ACHN (cell line): ENCODE measurements at regions not wholly inside any gene's neighbourhood (a gene's known extent, or its start where the extent isn't known, plus 50 kb on each side); places are given as distances from the start of the nearest gene placed in this dataset.
"Not testable (repeated sequence)": the region's sequence is repeated elsewhere in the genome, so short reads cannot be mapped to it uniquely, and the experiment has no call there.

Experiments used
- DNase-seq: peaks from one replicate; pipeline ENCODE4 v3.0.0-alpha.2; 2015
- in situ Hi-C: cut with HindIII; loops from 2 replicates; pipeline ENCODE4 v1.10.0; 2017; ENCODE audit warnings: low sequenced_read_pairs, low pct_ligation_motif_present, low pct_unique_long_range_greater_than_20kb

- DNase-seq, in situ Hi-C loops: not testable (repeated sequence)
Observed at GRCh38 chr9:62798884-62799850, 1609.3 kb downstream of the SPATA31A7 start.

- DNase-seq, in situ Hi-C loops: not testable (repeated sequence)
Observed at GRCh38 chr9:62799851-62800371, 1610.1 kb downstream of the SPATA31A7 start.

DNA sequence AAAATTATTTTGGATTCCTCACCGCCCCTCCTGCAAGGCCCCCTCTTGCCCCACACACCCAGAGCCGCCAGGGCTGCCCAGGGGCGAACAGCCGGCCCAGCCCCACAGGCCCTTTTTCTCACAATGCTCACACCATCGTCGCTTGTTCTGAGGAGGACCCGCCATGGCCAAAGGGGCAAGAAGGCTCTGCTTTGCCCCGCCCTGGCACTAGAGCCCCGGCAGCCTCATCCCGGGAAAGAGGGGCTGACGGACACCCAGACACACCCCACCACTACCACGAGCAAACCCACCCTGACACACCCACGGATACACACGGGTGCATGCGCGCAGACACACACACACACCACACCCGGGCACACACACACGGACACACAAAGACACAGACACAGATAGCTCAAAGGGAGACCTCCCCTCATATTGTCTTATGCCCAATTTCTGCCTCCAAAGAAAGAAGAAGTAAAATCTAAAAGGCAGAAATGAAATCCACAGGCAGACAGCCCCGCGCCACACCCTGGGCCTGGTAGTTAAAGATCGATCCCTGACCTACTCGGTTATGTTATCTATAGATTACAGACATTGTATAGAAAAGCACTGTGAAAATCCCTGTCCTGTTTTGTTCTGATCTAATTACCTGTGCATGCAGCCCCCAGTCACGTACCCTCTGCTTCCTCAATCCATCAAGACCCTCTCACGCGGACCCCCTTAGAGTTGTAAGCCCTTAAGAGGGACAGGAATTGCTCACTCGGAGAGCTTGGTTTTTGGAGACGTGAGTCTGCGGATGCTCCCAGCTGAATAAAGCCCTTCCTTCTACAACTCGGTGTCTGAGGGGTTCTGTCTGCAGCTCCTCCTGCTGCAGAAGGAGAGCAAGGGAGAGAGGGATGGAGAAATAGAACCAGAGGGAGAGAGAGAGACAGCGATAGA, 1610.9 kb downstream of the SPATA31A7 start:
- DNase-seq, in situ Hi-C loops: not testable (repeated sequence)

DNA sequence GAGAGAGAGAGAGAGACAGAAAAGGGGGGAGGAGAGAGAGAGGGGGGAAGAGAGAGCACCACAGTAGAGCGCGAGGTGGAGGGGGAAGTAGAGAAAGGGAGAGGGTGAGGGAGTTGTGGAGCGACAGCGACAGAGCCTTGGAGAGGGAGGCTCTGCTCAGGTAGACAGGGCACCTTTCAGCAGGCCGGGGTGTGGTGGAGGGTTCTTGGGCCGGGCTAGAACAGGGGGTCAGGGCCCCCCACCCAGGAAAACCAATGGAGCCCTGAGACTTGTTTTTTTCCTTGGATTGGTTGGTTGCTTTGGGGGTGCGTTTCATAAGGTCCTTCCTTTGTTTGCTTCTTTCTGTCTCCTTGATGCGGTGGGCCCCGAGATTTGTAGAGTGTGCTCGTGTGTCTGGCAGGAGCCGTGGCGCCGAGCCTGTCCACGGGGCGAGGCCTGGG, 1611.6 kb downstream of the SPATA31A7 start:
- in situ Hi-C loops, DNase-seq: not testable (repeated sequence)

DNA sequence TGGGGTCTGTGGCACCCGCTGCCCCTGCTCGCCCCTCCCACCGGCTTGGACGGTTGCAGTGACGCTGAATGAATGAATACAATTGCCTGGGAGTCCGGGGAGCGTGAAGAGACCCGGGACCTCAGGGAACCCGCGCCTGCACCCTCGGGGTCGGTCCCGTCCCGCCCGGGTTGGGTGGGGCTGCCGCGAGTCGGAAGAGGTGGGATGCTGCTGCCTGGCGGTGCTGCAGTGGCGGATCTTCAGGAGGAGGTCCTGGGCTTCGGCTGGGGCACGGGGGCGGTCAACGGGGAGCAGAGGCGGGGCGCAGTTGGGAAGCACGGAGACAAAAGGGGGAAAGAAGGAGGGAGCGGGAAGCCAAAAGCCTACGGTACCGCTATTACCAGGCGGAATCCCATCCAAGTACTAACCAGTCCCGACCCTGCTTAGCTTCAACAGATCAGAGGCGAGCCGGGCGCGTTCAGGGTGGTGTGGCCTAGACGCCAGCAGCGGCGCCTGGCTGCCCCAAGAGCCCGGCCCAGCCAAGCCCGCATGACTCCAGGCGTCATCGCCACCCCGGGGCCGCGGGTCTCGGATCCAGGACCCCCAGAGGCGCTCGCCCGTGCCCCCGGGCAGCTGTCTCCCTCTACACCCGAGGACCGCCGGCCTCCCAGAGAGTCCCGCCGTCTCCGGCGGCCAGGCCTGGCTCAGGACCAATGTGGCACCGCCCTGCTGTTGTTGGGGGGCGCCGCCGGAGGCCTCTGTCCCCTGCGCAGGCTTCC, 1612.3 kb downstream of the SPATA31A7 start:
- in situ Hi-C loops, result not testable (repeated sequence)
- peak; percentile 72 for DNase-seq

GRCh38 chr9:62802719-62803079, 1612.9 kb downstream of the SPATA31A7 start:
- in situ Hi-C loops, DNase-seq: not testable (repeated sequence)

GRCh38 chr9:62803099-62803498, 1613.3 kb downstream of the SPATA31A7 start:
- in situ Hi-C loops, DNase-seq: not testable (repeated sequence)

GRCh38 chr9:62804314-62804713, 1614.5 kb downstream of the SPATA31A7 start:
- DNase-seq, in situ Hi-C loops: not testable (repeated sequence)

- DNase-seq, in situ Hi-C loops: not testable (repeated sequence)
Observed at GRCh38 chr9:62807424-62807823, 1617.6 kb downstream of the SPATA31A7 start.

- in situ Hi-C loops, result not testable (repeated sequence)
Observed at GRCh38 chr9:62808081-62808480, 1618.2 kb downstream of the SPATA31A7 start.

GRCh38 chr9:62810318-62810717, 1620.5 kb downstream of the SPATA31A7 start:
- DNase-seq, in situ Hi-C loops: not testable (repeated sequence)

More at GRCh38 chr9:62808081-62808480, 1618.2 kb downstream of the SPATA31A7 start:
- not testable (repeated sequence) for DNase-seq

- DNase-seq, in situ Hi-C loops: not testable (repeated sequence)
Observed at GRCh38 chr9:62810811-62811315, 1621.0 kb downstream of the SPATA31A7 start.

DNA sequence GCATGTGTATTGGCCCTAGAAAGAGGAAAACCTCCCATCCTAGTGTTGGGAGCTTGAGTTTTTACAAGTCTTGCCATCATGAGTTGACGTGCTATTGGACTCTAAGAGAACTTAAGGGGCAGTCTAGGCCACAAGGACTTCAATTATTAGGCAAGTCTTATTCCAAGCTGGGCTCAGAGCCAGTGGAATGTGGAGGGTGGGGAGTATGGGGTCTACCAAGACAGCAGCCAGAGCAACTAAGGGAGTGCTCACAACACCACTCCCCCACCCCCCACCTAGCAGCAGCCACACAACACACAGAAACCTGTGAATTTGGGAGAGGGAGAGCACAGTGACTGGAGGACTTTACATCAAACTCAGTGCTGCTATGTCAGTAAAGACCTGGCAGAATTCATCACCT, 1625.6 kb downstream of the SPATA31A7 start:
- DNase-seq, in situ Hi-C loops: not testable (repeated sequence)

- DNase-seq, in situ Hi-C loops: not testable (repeated sequence)
Observed at GRCh38 chr9:62816331-62816730, 1626.5 kb downstream of the SPATA31A7 start.

GRCh38 chr9:62817214-62817613, 1627.4 kb downstream of the SPATA31A7 start:
- in situ Hi-C loops, DNase-seq: not testable (repeated sequence)

GRCh38 chr9:62822185-62822584, 1632.3 kb downstream of the SPATA31A7 start:
- in situ Hi-C loops, DNase-seq: not testable (repeated sequence)
